Mucosa of descending colon (tissue), 3 donors: ENCODE measurements at regions not wholly inside any gene's neighbourhood (a gene's known extent, or its start where the extent isn't known, plus 50 kb on each side); places are given as distances from the start of the nearest gene placed in this dataset.

Experiments
- ATAC-seq: fragments of 200-7000 bp; cut with Tn5 transposase; one replicate; pipeline ENCODE4 v1.9.1; 2020; ENCODE audit warnings: mild to moderate bottlenecking, moderate library complexity
- DNase-seq, 3 donors: peaks; one replicate each; pipeline ENCODE4 v3.0.0-alpha.2; 2020
- H3K36me3 ChIP-seq: fragments of 200-600 bp; one replicate; pipeline ENCODE4 v1.8.0; 2021; ENCODE audit warnings: low read depth, mild to moderate bottlenecking
- H3K4me1 ChIP-seq: fragments of 200-600 bp; one replicate; pipeline ENCODE4 v1.8.0; 2021; ENCODE audit warnings: low read depth, mild to moderate bottlenecking
- H3K4me3 ChIP-seq: fragments of 200-600 bp; one replicate; pipeline ENCODE4 v1.8.0; 2021; ENCODE audit warnings: mild to moderate bottlenecking
- H3K9me3 ChIP-seq: fragments of 200-600 bp; one replicate; pipeline ENCODE4 v1.8.0; 2021; ENCODE audit warnings: mild to moderate bottlenecking
- CTCF ChIP-seq: fragments of 200-600 bp; IDR thresholded peaks from one replicate; pipeline ENCODE4 v1.8.0; 2022; ENCODE audit warnings: antibody characterized with exemption, mild to moderate bottlenecking
- intact Hi-C, 2 donors: fragments of 100-400 bp; cut with DNase I in 1 of 2; cut with micrococcal nuclease in 1 of 2; formaldehyde crosslinking; loops; one replicate each; pipeline versions ENCODE4 v1.11.0 to v1.11.1; 2022; cut with DNase I, micrococcal nuclease
- donor health status: DM: no; HTN: no; CAD: no; lungs with moderate emphysema.
- donor health status: DM: no; HTN: no; CAD: no.
- donor health status: DM: no; HTN: yes; CAD: no.

DNA sequence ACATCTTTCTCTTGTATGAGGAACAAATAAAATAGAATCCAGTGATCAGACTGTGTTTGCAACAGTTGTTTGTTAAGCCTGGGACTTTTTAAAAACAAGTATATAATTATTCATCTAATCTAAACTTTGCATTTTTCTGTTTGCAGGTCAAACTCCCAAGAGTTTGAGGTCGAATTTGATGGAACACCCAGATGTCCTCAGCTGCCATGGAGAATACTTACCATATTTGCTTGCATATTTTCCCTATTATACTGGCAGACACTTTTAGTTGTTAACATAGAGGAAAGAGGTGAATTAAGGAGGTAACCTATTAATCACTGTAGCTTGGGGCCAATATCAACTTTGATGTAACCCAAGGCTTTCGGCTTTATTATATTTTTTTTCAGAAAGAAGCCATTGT is 401.5 kb upstream of the DIPK2B start:
- ATAC-seq (no peak), DNase-seq (no peak)
- no peaks in the 10 kb centered on the region for H3K4me1 ChIP-seq
- no peaks in the 10 kb centered on the region for H3K9me3 ChIP-seq
- intact Hi-C loops, result no loop called here
- no peak overlapping the region for H3K4me3 ChIP-seq
- H3K36me3 ChIP-seq, result no peaks in the 10 kb centered on the region
- no peak for TF ChIP-seq CTCF

DNA sequence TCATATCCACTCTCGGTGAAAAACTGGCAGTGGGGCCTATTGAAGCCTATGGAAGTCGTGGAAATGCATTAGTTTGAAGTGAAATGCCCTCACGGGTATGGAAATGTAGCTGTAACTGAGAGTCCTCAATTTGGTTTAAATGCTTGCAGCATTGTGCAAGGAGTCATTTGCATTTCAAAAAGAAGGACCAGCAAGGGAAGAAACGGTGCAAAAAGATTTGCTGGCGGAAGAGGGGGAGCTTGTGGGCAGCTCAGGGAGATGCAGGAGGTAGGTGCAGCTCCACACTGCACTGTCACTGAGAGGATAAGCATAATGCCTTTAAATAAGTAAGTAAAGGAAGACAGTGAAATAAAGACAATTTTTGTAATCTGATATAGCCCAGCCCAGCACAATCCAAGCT is 400.4 kb upstream of the DIPK2B start:
- Histone ChIP-seq H3K4me1 (no peaks in the 10 kb centered on the region), H3K36me3 (no peaks in the 10 kb centered on the region), H3K4me3 (no peak overlapping the region), H3K9me3 (no peaks in the 10 kb centered on the region)
- DNase-seq (no peak), ATAC-seq (no peak)
- intact Hi-C loops, result no loop called here
- TF ChIP-seq CTCF, result no peak

GRCh38 chrX:45598861-45599260 is 398.2 kb upstream of the DIPK2B start:
- no peaks in the 10 kb centered on the region for H3K9me3 ChIP-seq
- intact Hi-C loops, result no loop called here
- ATAC-seq, result no peak
- no peaks in the 10 kb centered on the region for H3K4me1 ChIP-seq
- no peak for TF ChIP-seq CTCF
- DNase-seq, result no peak
- no peaks in the 10 kb centered on the region for H3K36me3 ChIP-seq
- H3K4me3 ChIP-seq, result no peak overlapping the region

DNA sequence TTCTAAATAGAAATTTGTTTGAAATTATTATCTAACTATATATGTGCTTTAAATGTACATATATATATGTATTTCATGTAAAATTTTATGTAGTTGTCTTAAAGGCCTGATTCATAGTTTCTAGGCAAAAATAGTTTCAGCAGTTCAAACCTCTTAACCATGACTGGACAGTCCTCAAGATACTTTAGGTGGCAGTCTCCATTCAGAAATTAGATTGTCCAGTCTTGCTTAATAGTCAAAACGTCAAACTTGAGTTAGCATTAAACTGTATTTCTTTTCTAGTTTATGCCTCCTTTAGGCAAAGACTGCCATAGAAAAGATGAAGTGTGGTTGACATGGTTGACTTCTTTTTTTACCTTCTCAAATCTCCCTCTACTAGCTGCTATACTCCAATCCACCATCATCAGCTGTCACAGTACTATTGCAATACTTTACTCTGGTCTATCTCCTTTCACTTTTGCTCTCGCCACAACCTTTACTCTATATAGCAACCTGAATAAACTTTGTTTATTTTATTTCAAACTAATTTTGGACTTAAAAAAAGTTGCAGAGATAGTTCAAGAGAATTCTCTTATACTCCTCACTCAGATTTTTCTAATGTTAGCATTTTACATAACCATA is 395.6 kb upstream of the DIPK2B start:
- Histone ChIP-seq H3K36me3 (no peaks in the 10 kb centered on the region), H3K4me3 (no peak overlapping the region), H3K4me1 (no peaks in the 10 kb centered on the region), H3K9me3 (no peaks in the 10 kb centered on the region)
- DNase-seq (no peak), ATAC-seq (no peak)
- intact Hi-C loops, result no loop called here
- no peak for TF ChIP-seq CTCF

- no peaks in the 10 kb centered on the region for H3K36me3 ChIP-seq
- H3K4me3 ChIP-seq, result no peak overlapping the region
- DNase-seq (no peak), ATAC-seq (no peak)
- no peak for TF ChIP-seq CTCF
- intact Hi-C loops, result no loop called here
- H3K4me1 ChIP-seq, result no peaks in the 10 kb centered on the region
- no peaks in the 10 kb centered on the region for H3K9me3 ChIP-seq
These were observed 391.4 kb upstream of the DIPK2B start for GRCh38 chrX:45592101-45592500.

GRCh38 chrX:45591650-45592049 is 391.0 kb upstream of the DIPK2B start:
- DNase-seq (no peak), ATAC-seq (no peak)
- Histone ChIP-seq H3K9me3 (no peaks in the 10 kb centered on the region), H3K4me3 (no peak overlapping the region), H3K4me1 (no peaks in the 10 kb centered on the region), H3K36me3 (no peaks in the 10 kb centered on the region)
- TF ChIP-seq CTCF, result no peak
- intact Hi-C loops, result no loop called here
